A673 (cell line): ENCODE measurements at regions not wholly inside any gene's neighbourhood (a gene's known extent, or its start where the extent isn't known, plus 50 kb on each side); places are given as distances from the start of the nearest gene placed in this dataset.
"Not testable (repeated sequence)": the region's sequence is repeated elsewhere in the genome, so short reads cannot be mapped to it uniquely, and the experiment has no call there.

Experiments used
- BruUV-seq: library from RNA; stranded (reverse); fragments of 400-500 nt; replicated peaks from 2 replicates; lab custom pipeline; 2021; lab: Mats Ljungman, UMichigan
- CTCF ChIA-PET: fragments of 300-600 bp; sonication (Branson Sonifier 250); formaldehyde crosslinking; loops from one replicate; lab custom pipeline; 2022; ENCODE audit warnings: antibody characterized with exemption; lab: Charles Lee
- POLR2A ChIA-PET: fragments of 300-600 bp; sonication (Branson Sonifier 250); formaldehyde crosslinking; loops from one replicate; lab custom pipeline; 2022; ENCODE audit warnings: antibody characterized with exemption; ENCODE audit not compliant: low non-redundant PET; lab: Charles Lee
- DNase-seq: peaks from one replicate; pipeline ENCODE4 v3.0.0-alpha.2; 2015; ENCODE audit warnings: low spot score
- H3K27ac ChIP-seq: fragments of 200-600 bp; sonication (generic); 2 replicates; pipeline ENCODE4 v1.5.1; 2016; ENCODE audit warnings: mixed run types, low read depth, mild to moderate bottlenecking, mixed read lengths, antibody characterized with exemption, low read length; ENCODE audit not compliant: poor library complexity, severe bottlenecking
- H3K27me3 ChIP-seq: fragments of 200-600 bp; sonication (generic); replicated peaks from 2 replicates; pipeline ENCODE4 v1.6.1; 2017; ENCODE audit warnings: mixed run types, low read depth, mild to moderate bottlenecking, mixed read lengths, antibody characterized with exemption, low read length; ENCODE audit not compliant: insufficient read depth, poor library complexity
- H3K36me3 ChIP-seq: fragments of 200-600 bp; sonication (generic); 2 replicates; pipeline ENCODE4 v1.6.1; 2016; ENCODE audit warnings: mixed run types, mild to moderate bottlenecking, mixed read lengths, antibody characterized with exemption, low read length; ENCODE audit not compliant: insufficient read depth, poor library complexity, severe bottlenecking
- H3K4me1 ChIP-seq: fragments of 200-600 bp; sonication (generic); 2 replicates; pipeline ENCODE4 v1.6.1; 2017; ENCODE audit warnings: mixed run types, mild to moderate bottlenecking, mixed read lengths, antibody characterized with exemption, low read length; ENCODE audit not compliant: insufficient read depth, poor library complexity, severe bottlenecking
- H3K4me3 ChIP-seq: fragments of 200-600 bp; sonication (generic); 2 replicates; pipeline ENCODE4 v1.5.1; 2016; ENCODE audit warnings: low read depth, mixed run types, mild to moderate bottlenecking, mixed read lengths, low read length; ENCODE audit not compliant: poor library complexity, severe bottlenecking
- H3K9me3 ChIP-seq: fragments of 200-600 bp; sonication (generic); 2 replicates; pipeline ENCODE4 v1.6.1; 2016; ENCODE audit warnings: mixed run types, low read depth, mild to moderate bottlenecking, mixed read lengths, antibody characterized with exemption, low read length; ENCODE audit not compliant: poor library complexity, severe bottlenecking
- CTCF ChIP-seq: fragments of 300-800, 200-600 bp; sonication (generic); conservative IDR thresholded peaks from 2 replicates; pipeline ENCODE4 v1.5.1; 2017; ENCODE audit warnings: low read depth, mild to moderate bottlenecking, antibody characterized with exemption, low read length, moderate library complexity, mixed read lengths
- EZH2 ChIP-seq: fragments of 200-600 bp; sonication (generic); IDR thresholded peaks from 2 replicates; pipeline ENCODE4 v1.6.1; 2017; ENCODE audit warnings: borderline replicate concordance, low read depth, mild to moderate bottlenecking, mixed read lengths, antibody characterized with exemption, low read length; ENCODE audit not compliant: poor library complexity, severe bottlenecking
- intact Hi-C: fragments of 100-400 bp; cut with micrococcal nuclease; formaldehyde crosslinking; loops from one replicate; pipeline ENCODE4 v1.10.0; 2022; ENCODE audit not compliant: unreplicated experiment

GRCh38 chr15:38117781-38118180, 134.9 kb upstream of the SPRED1 start:
- ChIA-PET CTCF (no interaction called here), POLR2A (no interaction called here)

GRCh38 chr15:38119865-38120264, 132.8 kb upstream of the SPRED1 start:
- CTCF ChIA-PET, POLR2A ChIA-PET, H3K9me3 ChIP-seq, BruUV-seq, H3K27me3 ChIP-seq, DNase-seq, H3K27ac ChIP-seq, intact Hi-C loops, H3K4me3 ChIP-seq, H3K36me3 ChIP-seq, H3K4me1 ChIP-seq: not testable (repeated sequence)

More at GRCh38 chr15:38117781-38118180, 134.9 kb upstream of the SPRED1 start:
- DNase-seq, result no peak
- Histone ChIP-seq H3K36me3 (no peaks in the 10 kb centered on the region), H3K4me1 (peaks cover 2% of the 10 kb centered on the region), H3K4me3 (no peak overlapping the region), H3K9me3 (no peaks in the 10 kb centered on the region), H3K27ac (no peak overlapping the region), H3K27me3 (no peaks in the 10 kb centered on the region)
- intact Hi-C loops, result no loop called here
- no TSS peak for BruUV-seq
- TF ChIP-seq CTCF, result no peak
- TF ChIP-seq EZH2, result no peak

GRCh38 chr15:38127306-38127771, 125.3 kb upstream of the SPRED1 start:
- CTCF ChIA-PET, result no interaction called here
- Histone ChIP-seq H3K27me3 (no peaks in the 10 kb centered on the region), H3K9me3 (no peaks in the 10 kb centered on the region), H3K27ac (no peak overlapping the region), H3K4me1 (peaks cover 40% of the 10 kb centered on the region), H3K4me3 (no peak overlapping the region), H3K36me3 (no peaks in the 10 kb centered on the region)
- TF ChIP-seq EZH2, result no peak
- no peak for TF ChIP-seq CTCF
- BruUV-seq, result no TSS peak
- no peak for DNase-seq
- intact Hi-C loops, result no loop called here
- POLR2A ChIA-PET, result no interaction called here

- Histone ChIP-seq H3K4me3 (no peak overlapping the region), H3K27ac (peak overlapping the region; percentile 39), H3K27me3 (no peaks in the 10 kb centered on the region), H3K9me3 (no peaks in the 10 kb centered on the region), H3K36me3 (no peaks in the 10 kb centered on the region), H3K4me1 (peaks cover 40% of the 10 kb centered on the region)
- TF ChIP-seq CTCF (no peak), EZH2 (no peak)
- POLR2A ChIA-PET, result no interaction called here
- BruUV-seq, result no TSS peak
- CTCF ChIA-PET, result no interaction called here
- intact Hi-C loops, result no loop called here
- no peak for DNase-seq
Measured at GRCh38 chr15:38128341-38128781, 124.3 kb upstream of the SPRED1 start.
